ENCODE measurements at regions not wholly inside any gene's neighbourhood (a gene's known extent, or its start where the extent isn't known, plus 50 kb on each side); places are given as distances from the start of the nearest gene placed in this dataset.

DNA sequence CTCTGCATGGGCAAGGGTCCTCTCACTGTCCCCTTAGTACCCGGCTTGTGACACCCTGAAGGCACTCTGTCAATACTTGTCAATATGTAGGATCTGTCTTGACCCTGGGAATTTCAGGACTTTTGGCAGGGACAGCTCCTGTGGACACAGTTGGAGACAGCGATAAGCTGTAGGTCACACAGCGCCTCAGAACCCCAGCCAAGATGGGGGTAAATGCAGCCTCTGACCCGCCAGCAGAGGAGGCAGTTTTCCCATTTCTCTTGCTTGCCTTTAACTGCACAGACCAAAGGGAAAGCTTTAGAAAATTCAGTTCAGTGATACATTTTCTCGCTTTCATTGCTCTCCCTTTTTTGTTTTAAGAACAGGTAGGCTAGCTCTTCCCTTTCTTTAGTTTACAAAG lies 54.8 kb upstream of the KLHL29 start:
- TF ChIP-seq POLR2A (IDR thresholded peaks at IDR 0.05) (no peak), CTCF (IDR thresholded peaks at IDR 0.05) (no peak)

Measured in testis (tissue), 2 donors.